ENCODE measurements at regions not wholly inside any gene's neighbourhood (a gene's known extent, or its start where the extent isn't known, plus 50 kb on each side); places are given as distances from the start of the nearest gene placed in this dataset.

DNA sequence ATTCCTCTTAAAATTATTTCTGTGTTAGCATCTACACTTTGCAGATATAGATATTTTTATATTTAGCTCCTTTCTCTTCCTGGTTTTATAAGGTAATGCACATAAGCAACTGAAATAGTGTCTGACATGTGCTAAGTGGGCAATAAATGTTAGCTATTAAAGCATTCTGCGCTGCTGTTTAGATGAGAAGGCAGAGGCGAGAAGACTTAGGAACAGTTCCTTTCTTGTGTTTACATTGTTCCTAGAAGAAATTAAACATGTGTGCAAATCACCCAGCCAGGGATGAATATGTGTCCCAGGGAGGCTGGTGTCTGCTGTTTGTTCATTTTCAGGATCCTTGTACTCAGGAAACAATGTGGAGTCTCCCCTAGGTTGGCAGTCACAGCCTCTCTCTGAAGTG is 292.3 kb downstream of the PMP22 start:
- Histone ChIP-seq H3K36me3 (ENCODE audit: control insufficient read depth in 2 of 4, insufficient read depth in 4 of 4, low read length in 3 of 4) (no peaks in the 10 kb centered on the region), H3K27ac (ENCODE audit: low read depth, low read length) (no peak overlapping the region), H3K4ac (replicated peaks; ENCODE audit: insufficient read length, low read depth, low read length) (no peak overlapping the region), H4K8ac (ENCODE audit: extremely low read depth, insufficient read depth, low read length) (no peak overlapping the region), H3K79me2 (ENCODE audit: control insufficient read depth in 1 of 2, insufficient read depth in 2 of 2, low read length in 2 of 2) (no peaks in the 10 kb centered on the region), H3K23ac (ENCODE audit: insufficient read length) (no peak overlapping the region), H3K23me2 (ENCODE audit: low read depth, low read length) (no peaks in the 10 kb centered on the region), H3K27me3 (replicated peaks in 1 of 4; ENCODE audit: control insufficient read depth in 3 of 4, extremely low read depth in 1 of 4, insufficient read depth in 3 of 4, low read length in 3 of 4) (no peaks in the 10 kb centered on the region; a peak in 1 of 7 replicates), H3K14ac (ENCODE audit: insufficient read length) (no peak overlapping the region), H2BK20ac (ENCODE audit: low read length) (no peak overlapping the region), H3K56ac (replicated peaks; ENCODE audit: insufficient read length, low read depth, low read length) (no peak overlapping the region), H2BK120ac (replicated peaks; ENCODE audit: low read depth, low read length) (no peak overlapping the region), H4K20me1 (replicated peaks in 1 of 2; ENCODE audit: control insufficient read depth in 1 of 2, insufficient read depth in 2 of 2, low read length in 2 of 2) (no peaks in the 10 kb centered on the region), H3K4me3 (ENCODE audit: extremely low read depth in 1 of 4, insufficient read depth in 2 of 4, low read depth in 3 of 4, low read length in 4 of 4) (no peak overlapping the region), H4K5ac (ENCODE audit: insufficient read length, low read depth, low read length) (no peak overlapping the region), H2BK15ac (ENCODE audit: low read length) (no peak overlapping the region), H3K18ac (ENCODE audit: extremely low read depth, low read length) (no peak overlapping the region), H2AK5ac (ENCODE audit: low read depth, low read length) (no peak overlapping the region), H3K9ac (replicated peaks in 1 of 4; ENCODE audit: extremely low read depth in 1 of 4, low read depth in 3 of 4, low read length in 3 of 4) (no peak overlapping the region), H3K9me3 (ENCODE audit: insufficient read depth in 2 of 2, low read depth in 1 of 2, low read length in 1 of 2) (peaks cover 4 to 7% of the 10 kb centered on the region in 2 experiments; a peak in 2 of 4 replicates), H3K4me1 (replicated peaks in 1 of 4; ENCODE audit: control insufficient read depth in 3 of 4, insufficient read depth in 4 of 4, low read length in 3 of 4) (peaks cover 0 to 3% (median 0%) of the 10 kb centered on the region in 4 experiments; a peak in 1 of 7 replicates), H2AFZ (ENCODE audit: low read length) (no peak overlapping the region), H4K91ac (replicated peaks; ENCODE audit: insufficient read length, low read length) (no peak overlapping the region), H3K79me1 (ENCODE audit: low read depth, low read length) (no peaks in the 10 kb centered on the region), H2BK5ac (ENCODE audit: low read depth, low read length) (no peak overlapping the region), H2BK12ac (ENCODE audit: low read depth, low read length) (no peak overlapping the region), H3K4me2 (ENCODE audit: insufficient read depth in 1 of 2, low read depth in 2 of 2, low read length in 2 of 2) (no peak overlapping the region)
- DNase-seq (ENCODE audit: low read depth in 1 of 2, low spot score in 2 of 2) (no peak), FAIRE-seq (no peak)
- WGBS, 2 experiments (ENCODE audit: extremely low coverage in 1 of 2, insufficient coverage in 1 of 2, insufficient read length in 1 of 2, insufficient replicate concordance in 2 of 2, low coverage in 1 of 2, low lambda C conversion rate in 2 of 2, missing lambda C conversion rate in 1 of 2) = 98% methylated on average over 2 of the region's 2 CpGs; no CpG with 5 or more reads in 1 of the 2 experiments
- CTCF ChIA-PET (ENCODE audit: partially characterized antibody) = interaction anchor here (1.4 kb wide), 1 partner anchor 87 kb away, joined by 3 read pairs; no protein-coding TSS in a partner anchor
- POLR2A ChIA-PET (ENCODE audit: partially characterized antibody) = no interaction called here
- no peak for TF ChIP-seq RFX5 (IDR thresholded peaks at IDR 0.05; ENCODE audit: borderline replicate concordance, low read depth, low read length)
- no peak for TF ChIP-seq GABPA (IDR thresholded peaks at IDR 0.05; ENCODE audit: borderline replicate concordance, insufficient read depth, low read length)
- no peak for TF ChIP-seq SUZ12 (IDR thresholded peaks at IDR 0.05; ENCODE audit: low read length)
- TF ChIP-seq BRCA1 (IDR thresholded peaks at IDR 0.05; ENCODE audit: low read depth, low read length) = no peak
- TF ChIP-seq, protein P1, sequence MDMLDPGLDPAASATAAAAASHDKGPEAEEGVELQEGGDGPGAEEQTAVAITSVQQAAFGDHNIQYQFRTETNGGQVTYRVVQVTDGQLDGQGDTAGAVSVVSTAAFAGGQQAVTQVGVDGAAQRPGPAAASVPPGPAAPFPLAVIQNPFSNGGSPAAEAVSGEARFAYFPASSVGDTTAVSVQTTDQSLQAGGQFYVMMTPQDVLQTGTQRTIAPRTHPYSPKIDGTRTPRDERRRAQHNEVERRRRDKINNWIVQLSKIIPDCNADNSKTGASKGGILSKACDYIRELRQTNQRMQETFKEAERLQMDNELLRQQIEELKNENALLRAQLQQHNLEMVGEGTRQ (IDR thresholded peaks at IDR 0.05; ENCODE audit: low read length) = no peak
- TF ChIP-seq SAP30 (IDR thresholded peaks at IDR 0.05; ENCODE audit: insufficient read depth, insufficient replicate concordance, low read length) = no peak
- no peak for TF ChIP-seq CBX8 (IDR thresholded peaks at IDR 0.05; ENCODE audit: borderline replicate concordance, low read depth, low read length)
- no peak for TF ChIP-seq SRF (IDR thresholded peaks at IDR 0.05; ENCODE audit: low read depth, low read length)
- no peak for TF ChIP-seq CHD1 (IDR thresholded peaks at IDR 0.05; ENCODE audit: low read depth, low read length)
- TF ChIP-seq TAF1 (IDR thresholded peaks at IDR 0.05; ENCODE audit: low read depth, low read length) = no peak
- no peak for TF ChIP-seq RAD21 (IDR thresholded peaks at IDR 0.05 in 1 of 2, conservative IDR thresholded peaks at IDR 0.05 in 1 of 2; ENCODE audit: low read depth in 2 of 2, low read length in 2 of 2)

Measured in H1 (cell line).